ENCODE measurements at regions not wholly inside any gene's neighbourhood (a gene's known extent, or its start where the extent isn't known, plus 50 kb on each side); places are given as distances from the start of the nearest gene placed in this dataset.

DNA sequence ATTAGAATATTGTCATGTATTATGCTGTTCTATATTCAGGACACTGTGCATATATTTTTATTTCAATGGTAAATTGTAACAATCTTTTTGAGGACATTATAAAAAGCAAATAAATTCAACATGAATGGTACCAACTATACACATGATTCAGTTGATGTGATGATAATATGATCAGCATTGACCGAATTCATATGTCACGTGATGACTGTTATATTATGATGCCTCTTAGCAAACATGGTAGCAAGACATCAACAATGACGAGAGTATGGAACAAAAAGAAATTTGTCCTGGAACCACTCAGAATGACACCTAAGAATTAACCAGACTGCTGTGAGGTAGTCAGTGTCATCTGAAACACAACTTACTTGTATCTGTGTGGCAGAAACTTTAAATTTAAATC is 161.5 kb upstream of the OR13F1 start:
- no peaks in the 10 kb centered on the region for H3K27me3 ChIP-seq (ENCODE audit: insufficient read depth, low read length)
- H2AFZ ChIP-seq (ENCODE audit: insufficient read depth, low read length, poor library complexity): no peak overlapping the region
- H3K79me2 ChIP-seq (ENCODE audit: control insufficient read depth, insufficient read depth, low read length, poor library complexity): no peaks in the 10 kb centered on the region
- no peak overlapping the region for H4K12ac ChIP-seq (ENCODE audit: low read depth, low read length)
- no peaks in the 10 kb centered on the region for H3K36me3 ChIP-seq (ENCODE audit: control insufficient read depth in 1 of 2, insufficient read depth in 2 of 2, low read length in 2 of 2)
- no peak overlapping the region for H2BK5ac ChIP-seq (ENCODE audit: low read depth, low read length, poor library complexity)
- H3K18ac ChIP-seq (ENCODE audit: low read length): no peak overlapping the region
- H3K4me1 ChIP-seq (ENCODE audit: control insufficient read depth in 1 of 2, insufficient read depth in 2 of 2, low read length in 2 of 2): no peaks in the 10 kb centered on the region
- H3K14ac ChIP-seq (ENCODE audit: low read length): no peak overlapping the region
- no peak overlapping the region for H4K8ac ChIP-seq (ENCODE audit: low read depth, low read length)
- no CpG with 5 or more reads among the region's 3 CpGs for WGBS (ENCODE audit: extremely low coverage, insufficient coverage, insufficient read length)
- H2BK12ac ChIP-seq (ENCODE audit: low read length): no peak overlapping the region
- no peak overlapping the region for H3K4me3 ChIP-seq (ENCODE audit: low read depth, low read length)
- H3K23ac ChIP-seq (ENCODE audit: low read length): no peak overlapping the region
- no peak for DNase-seq
- no peak overlapping the region for H3K4ac ChIP-seq (ENCODE audit: low read depth, low read length)
- no peaks in the 10 kb centered on the region for H3K9me3 ChIP-seq (ENCODE audit: insufficient read depth, low read depth, low read length)
- H2AK5ac ChIP-seq (ENCODE audit: low read length): no peak overlapping the region
- H3K79me1 ChIP-seq (ENCODE audit: low read length): no peaks in the 10 kb centered on the region
- no peak overlapping the region for H3K9ac ChIP-seq (ENCODE audit: low read length)
- H2BK120ac ChIP-seq (ENCODE audit: insufficient read depth, low read length, poor library complexity): no peak overlapping the region
- no peak overlapping the region for H4K91ac ChIP-seq (ENCODE audit: low read depth, low read length)
- H3K27ac ChIP-seq (ENCODE audit: low read depth, low read length): no peak overlapping the region
- no peak overlapping the region for H3K4me2 ChIP-seq (ENCODE audit: low read length)

DNA sequence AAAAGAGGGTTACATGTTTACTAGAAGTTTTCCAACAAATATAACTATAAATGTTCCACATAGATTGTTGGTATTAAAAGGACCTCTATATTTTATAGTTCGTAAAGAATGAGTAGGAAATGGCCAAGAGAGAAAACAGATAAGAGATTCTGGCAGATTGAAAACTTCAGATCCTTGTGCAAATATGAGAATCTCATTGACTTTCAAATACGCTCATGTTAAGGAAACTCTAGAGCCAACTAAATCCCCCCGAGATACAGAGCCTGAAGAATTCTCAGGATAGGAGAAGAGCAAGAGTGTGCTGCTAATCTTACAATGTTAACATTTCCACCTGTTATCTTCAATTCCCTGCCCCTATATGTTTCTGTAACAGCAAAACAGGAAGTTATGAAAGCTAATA is 159.0 kb upstream of the OR13F1 start:
- WGBS (ENCODE audit: extremely low coverage, insufficient coverage, insufficient read length): no CpG with 5 or more reads among the region's 3 CpGs
- Histone ChIP-seq H4K12ac (ENCODE audit: low read depth, low read length) (no peak overlapping the region), H3K36me3 (ENCODE audit: control insufficient read depth in 1 of 2, insufficient read depth in 2 of 2, low read length in 2 of 2) (no peaks in the 10 kb centered on the region), H3K27ac (ENCODE audit: low read depth, low read length) (no peak overlapping the region), H2BK120ac (ENCODE audit: insufficient read depth, low read length, poor library complexity) (no peak overlapping the region), H3K9ac (ENCODE audit: low read length) (no peak overlapping the region), H2AFZ (ENCODE audit: insufficient read depth, low read length, poor library complexity) (no peak overlapping the region), H3K4ac (ENCODE audit: low read depth, low read length) (no peak overlapping the region), H3K27me3 (ENCODE audit: insufficient read depth, low read length) (no peaks in the 10 kb centered on the region), H3K9me3 (ENCODE audit: insufficient read depth, low read depth, low read length) (no peaks in the 10 kb centered on the region), H3K18ac (ENCODE audit: low read length) (no peak overlapping the region), H2BK5ac (ENCODE audit: low read depth, low read length, poor library complexity) (no peak overlapping the region), H2AK5ac (ENCODE audit: low read length) (no peak overlapping the region), H3K23ac (ENCODE audit: low read length) (no peak overlapping the region), H3K4me3 (ENCODE audit: low read depth, low read length) (no peak overlapping the region), H3K4me2 (ENCODE audit: low read length) (no peak overlapping the region), H4K91ac (ENCODE audit: low read depth, low read length) (no peak overlapping the region), H3K4me1 (ENCODE audit: control insufficient read depth in 1 of 2, insufficient read depth in 2 of 2, low read length in 2 of 2) (no peaks in the 10 kb centered on the region), H2BK12ac (ENCODE audit: low read length) (no peak overlapping the region), H3K79me2 (ENCODE audit: control insufficient read depth, insufficient read depth, low read length, poor library complexity) (no peaks in the 10 kb centered on the region), H3K14ac (ENCODE audit: low read length) (no peak overlapping the region), H4K8ac (ENCODE audit: low read depth, low read length) (no peak overlapping the region), H3K79me1 (ENCODE audit: low read length) (no peaks in the 10 kb centered on the region)
- DNase-seq: no peak

DNA sequence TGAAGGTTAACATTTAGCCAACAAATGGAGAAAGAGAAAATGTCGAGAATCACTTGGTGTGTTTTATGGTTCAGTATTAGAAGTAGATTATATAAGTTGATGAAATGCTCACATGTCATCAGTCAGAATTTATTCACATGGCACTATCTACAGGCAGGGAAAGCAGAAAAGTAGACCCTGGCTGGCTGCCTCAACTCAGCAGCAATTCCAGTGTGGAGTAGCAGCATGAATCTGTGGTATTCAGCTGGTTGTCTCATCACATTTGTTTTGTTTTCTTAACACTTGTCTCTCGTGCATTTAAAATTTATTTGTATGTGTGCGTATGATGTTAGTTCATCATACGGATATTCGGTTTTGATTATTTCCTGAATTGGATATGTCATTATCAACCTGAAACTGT is 153.5 kb upstream of the OR13F1 start:
- Histone ChIP-seq H3K36me3 (ENCODE audit: control insufficient read depth in 1 of 2, insufficient read depth in 2 of 2, low read length in 2 of 2) (no peaks in the 10 kb centered on the region), H2BK12ac (ENCODE audit: low read length) (no peak overlapping the region), H2AK5ac (ENCODE audit: low read length) (no peak overlapping the region), H4K12ac (ENCODE audit: low read depth, low read length) (no peak overlapping the region), H3K9ac (ENCODE audit: low read length) (no peak overlapping the region), H3K18ac (ENCODE audit: low read length) (no peak overlapping the region), H2BK5ac (ENCODE audit: low read depth, low read length, poor library complexity) (no peak overlapping the region), H2BK120ac (ENCODE audit: insufficient read depth, low read length, poor library complexity) (no peak overlapping the region), H4K91ac (ENCODE audit: low read depth, low read length) (no peak overlapping the region), H3K9me3 (ENCODE audit: insufficient read depth, low read depth, low read length) (no peaks in the 10 kb centered on the region), H3K14ac (ENCODE audit: low read length) (no peak overlapping the region), H3K4me2 (ENCODE audit: low read length) (no peak overlapping the region), H3K4me1 (ENCODE audit: control insufficient read depth in 1 of 2, insufficient read depth in 2 of 2, low read length in 2 of 2) (no peaks in the 10 kb centered on the region), H3K27ac (ENCODE audit: low read depth, low read length) (no peak overlapping the region), H3K79me2 (ENCODE audit: control insufficient read depth, insufficient read depth, low read length, poor library complexity) (no peaks in the 10 kb centered on the region), H3K4ac (ENCODE audit: low read depth, low read length) (no peak overlapping the region), H3K79me1 (ENCODE audit: low read length) (no peaks in the 10 kb centered on the region), H4K8ac (ENCODE audit: low read depth, low read length) (no peak overlapping the region), H3K4me3 (ENCODE audit: low read depth, low read length) (no peak overlapping the region), H3K27me3 (ENCODE audit: insufficient read depth, low read length) (no peaks in the 10 kb centered on the region), H3K23ac (ENCODE audit: low read length) (no peak overlapping the region), H2AFZ (ENCODE audit: insufficient read depth, low read length, poor library complexity) (no peak overlapping the region)
- DNase-seq: no peak
- no CpG with 5 or more reads among the region's 5 CpGs for WGBS (ENCODE audit: extremely low coverage, insufficient coverage, insufficient read length)

DNA sequence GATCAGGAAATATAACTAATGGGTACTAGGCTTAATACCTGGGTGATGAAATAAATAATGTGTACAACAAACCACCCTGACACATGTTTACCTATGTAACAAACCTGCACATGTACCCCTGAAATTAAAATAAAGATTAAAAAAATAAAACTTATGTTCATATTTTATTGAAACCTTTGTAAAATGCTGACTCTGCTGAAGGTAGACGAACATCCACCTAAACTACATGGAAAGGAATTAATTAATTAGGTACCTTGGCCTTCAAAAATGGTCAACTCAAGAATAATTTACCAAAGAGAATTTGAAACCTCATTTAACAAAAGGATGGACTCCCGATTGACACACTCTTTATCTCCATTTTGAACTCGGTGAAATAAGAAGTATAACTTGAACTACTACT is 152.3 kb upstream of the OR13F1 start:
- no peak overlapping the region for H3K4me2 ChIP-seq (ENCODE audit: low read length)
- H3K79me1 ChIP-seq (ENCODE audit: low read length): no peaks in the 10 kb centered on the region
- no peak overlapping the region for H3K18ac ChIP-seq (ENCODE audit: low read length)
- no peak overlapping the region for H3K9ac ChIP-seq (ENCODE audit: low read length)
- no peaks in the 10 kb centered on the region for H3K27me3 ChIP-seq (ENCODE audit: insufficient read depth, low read length)
- H2BK120ac ChIP-seq (ENCODE audit: insufficient read depth, low read length, poor library complexity): no peak overlapping the region
- H3K14ac ChIP-seq (ENCODE audit: low read length): no peak overlapping the region
- H3K36me3 ChIP-seq (ENCODE audit: control insufficient read depth in 1 of 2, insufficient read depth in 2 of 2, low read length in 2 of 2): no peaks in the 10 kb centered on the region
- H4K91ac ChIP-seq (ENCODE audit: low read depth, low read length): no peak overlapping the region
- H3K9me3 ChIP-seq (ENCODE audit: insufficient read depth, low read depth, low read length): no peaks in the 10 kb centered on the region
- no peaks in the 10 kb centered on the region for H3K79me2 ChIP-seq (ENCODE audit: control insufficient read depth, insufficient read depth, low read length, poor library complexity)
- no peak overlapping the region for H3K27ac ChIP-seq (ENCODE audit: low read depth, low read length)
- H2BK12ac ChIP-seq (ENCODE audit: low read length): no peak overlapping the region
- no peak overlapping the region for H3K4me3 ChIP-seq (ENCODE audit: low read depth, low read length)
- no peak overlapping the region for H3K4ac ChIP-seq (ENCODE audit: low read depth, low read length)
- WGBS (ENCODE audit: extremely low coverage, insufficient coverage, insufficient read length): no CpG with 5 or more reads among the region's 3 CpGs
- no peak overlapping the region for H4K8ac ChIP-seq (ENCODE audit: low read depth, low read length)
- no peak overlapping the region for H3K23ac ChIP-seq (ENCODE audit: low read length)
- H4K12ac ChIP-seq (ENCODE audit: low read depth, low read length): no peak overlapping the region
- no peak overlapping the region for H2BK5ac ChIP-seq (ENCODE audit: low read depth, low read length, poor library complexity)
- no peak overlapping the region for H2AFZ ChIP-seq (ENCODE audit: insufficient read depth, low read length, poor library complexity)
- no peak overlapping the region for H2AK5ac ChIP-seq (ENCODE audit: low read length)
- no peaks in the 10 kb centered on the region for H3K4me1 ChIP-seq (ENCODE audit: control insufficient read depth in 1 of 2, insufficient read depth in 2 of 2, low read length in 2 of 2)
- DNase-seq: no peak

Measured in trophoblast cell (in vitro differentiated cells and primary cell).